OCI-LY1 (cell line): ENCODE measurements at regions not wholly inside any gene's neighbourhood (a gene's known extent, or its start where the extent isn't known, plus 50 kb on each side); places are given as distances from the start of the nearest gene placed in this dataset.

Source experiments
- CTCF ChIP-seq: fragments of 200-600 bp; sonication (generic), shearing (Covaris generic); IDR thresholded peaks from 2 replicates; pipeline ENCODE4 v1.5.1; 2017; ENCODE audit warnings: mild to moderate bottlenecking, antibody characterized with exemption, low read length, moderate library complexity, mixed read lengths
- EZH2 ChIP-seq: fragments of 200-600 bp; sonication (generic), shearing (Covaris generic); IDR thresholded peaks from 2 replicates; pipeline ENCODE4 v1.8.0; 2017; ENCODE audit warnings: borderline replicate concordance, mixed run types, mild to moderate bottlenecking, antibody characterized with exemption, low read length, moderate library complexity, mixed read lengths

DNA sequence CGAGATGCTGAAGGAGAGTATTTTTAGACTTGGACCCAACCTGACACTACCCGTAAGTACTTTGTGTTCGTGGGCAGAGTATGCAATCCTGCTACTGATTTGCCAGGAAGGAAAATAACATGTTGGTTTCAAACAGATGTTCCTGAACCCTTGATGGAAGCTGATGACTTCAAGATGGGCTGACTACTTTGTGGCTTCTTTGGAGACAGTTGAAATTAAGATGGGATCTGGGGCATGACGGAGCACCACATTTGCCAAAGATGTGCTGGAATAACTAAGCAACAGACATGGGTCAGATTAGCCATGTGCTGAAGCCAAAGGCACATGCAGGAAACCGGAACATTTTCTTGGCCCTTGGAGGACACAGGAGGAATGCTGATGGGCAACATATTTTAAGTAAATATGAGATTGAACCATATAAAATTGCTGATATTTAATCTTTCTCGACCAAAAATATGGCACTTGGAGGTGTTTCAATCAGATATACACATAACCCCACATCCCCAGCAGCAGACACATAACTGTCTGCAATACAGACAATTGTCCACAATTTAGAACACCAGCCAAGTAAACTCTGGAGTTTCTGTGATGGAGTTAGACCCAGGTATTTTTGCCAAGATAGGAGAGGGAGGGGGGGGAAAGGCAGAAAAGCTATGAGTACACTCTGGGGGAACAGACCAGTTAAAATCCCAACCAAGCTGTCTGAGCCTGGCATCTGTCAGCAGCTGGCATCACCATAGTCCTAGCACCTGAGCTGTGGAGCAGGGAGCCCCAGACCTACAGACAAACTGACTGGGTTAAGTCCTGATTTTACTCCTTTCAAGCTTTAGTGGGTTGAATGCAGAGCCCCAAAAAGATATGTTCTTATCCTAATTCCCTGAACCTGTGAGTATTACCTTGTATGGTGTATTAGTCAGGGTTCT, 329.4 kb upstream of the CDH5 start:
- TF ChIP-seq CTCF (no peak), EZH2 (no peak)
